Endothelial cell of umbilical vein (primary cell): ENCODE measurements at regions not wholly inside any gene's neighbourhood (a gene's known extent, or its start where the extent isn't known, plus 50 kb on each side); places are given as distances from the start of the nearest gene placed in this dataset.

Source experiments
- BruUV-seq: library from RNA; stranded (reverse); fragments of 400-500 nt; replicated peaks from 2 replicates; lab custom pipeline; 2021; lab: Mats Ljungman, UMichigan
- CTCF ChIA-PET: fragments of 300-600, 350-600 bp; sonication (Branson Sonifier 250); formaldehyde crosslinking; loops from one replicate; lab custom pipeline; 2021; ENCODE audit warnings: antibody characterized with exemption, inconsistent platforms; lab: Charles Lee
- POLR2A ChIA-PET: fragments of 300-600, 350-600 bp; sonication (Branson Sonifier 250); formaldehyde crosslinking; loops from one replicate; lab custom pipeline; 2021; ENCODE audit warnings: antibody characterized with exemption, inconsistent platforms; lab: Charles Lee
- DNase-seq: peaks from one replicate; pipeline ENCODE4 v3.0.0-alpha.2; 2011; ENCODE audit warnings: low read depth, low spot score
- FAIRE-seq: peaks from 2 replicates; lab custom pipeline; 2011; peaks lifted over from hg19 to GRCh38; lab: Jason Lieb, UNC
- H2AFZ ChIP-seq: 2 replicates; pipeline ENCODE4 v1.6.0; 2012; ENCODE audit warnings: low read depth, low read length, control low read depth, inconsistent platforms
- H3K27ac ChIP-seq: 2 replicates; pipeline ENCODE4 v1.5.1; 2011; ENCODE audit warnings: low read depth, mild to moderate bottlenecking, control low read depth, low read length, moderate library complexity; ENCODE audit not compliant: insufficient read depth
- H3K27me3 ChIP-seq, 2 experiments: 2 replicates each; pipeline versions ENCODE4 v1.6.0 to v1.6.1; 2011; ENCODE audit warnings: low read length in 2 of 2, mixed read lengths in 1 of 2; ENCODE audit not compliant: control insufficient read depth in 2 of 2, insufficient read depth in 2 of 2
- H3K36me3 ChIP-seq, 2 experiments: 2 replicates in 1 of 2; 3 replicates in 1 of 2; pipeline ENCODE4 v1.5.1; 2011; ENCODE audit warnings: low read length in 2 of 2, mild to moderate bottlenecking in 1 of 2, moderate library complexity in 1 of 2; ENCODE audit not compliant: control insufficient read depth in 2 of 2, insufficient read depth in 2 of 2; ENCODE audit errors: extremely low read depth in 1 of 2
- H3K4me1 ChIP-seq: 3 replicates; pipeline ENCODE4 v1.5.1; 2011; ENCODE audit warnings: mild to moderate bottlenecking, low read length; ENCODE audit not compliant: control insufficient read depth, insufficient read depth; ENCODE audit errors: extremely low read depth
- H3K4me2 ChIP-seq: 2 replicates; pipeline ENCODE4 v1.6.1; 2011; ENCODE audit warnings: low read length, control low read depth, mixed read lengths; ENCODE audit not compliant: insufficient read depth
- H3K4me3 ChIP-seq, 3 experiments: fragments of 200-600 bp in 1 of 3; sonication (generic), shearing (Covaris generic) in 1 of 3; replicated peaks in 1 of 3; 2 replicates each; pipeline ENCODE4 v1.5.1; 2011 to 2016; ENCODE audit warnings: control low read depth in 3 of 3, low read length in 3 of 3, mild to moderate bottlenecking in 2 of 3, inconsistent platforms in 1 of 3, low read depth in 1 of 3, moderate library complexity in 1 of 3; ENCODE audit not compliant: insufficient read depth in 1 of 3
- H3K79me2 ChIP-seq: 2 replicates; pipeline ENCODE4 v1.6.0; 2012; ENCODE audit warnings: low read length, inconsistent platforms; ENCODE audit not compliant: control insufficient read depth, insufficient read depth
- H3K9ac ChIP-seq: replicated peaks from 2 replicates; pipeline ENCODE3; 2011; ENCODE audit warnings: low read length, control low read depth; ENCODE audit not compliant: insufficient read depth; ENCODE audit errors: extremely low read depth
- H3K9me1 ChIP-seq: replicated peaks from 3 replicates; pipeline ENCODE4 v1.6.0; 2011; ENCODE audit warnings: mild to moderate bottlenecking, low read length; ENCODE audit not compliant: control insufficient read depth, insufficient read depth; ENCODE audit errors: extremely low read depth
- H3K9me3 ChIP-seq: replicated peaks from 2 replicates; pipeline ENCODE4 v1.5.1; 2012; ENCODE audit warnings: low read length, inconsistent platforms; ENCODE audit not compliant: control insufficient read depth, insufficient read depth
- H4K20me1 ChIP-seq: replicated peaks from 2 replicates; pipeline ENCODE3; 2011; ENCODE audit warnings: mild to moderate bottlenecking, low read length; ENCODE audit not compliant: control insufficient read depth, insufficient read depth; ENCODE audit errors: extremely low read depth
- CTCF ChIP-seq, 2 donors: IDR thresholded peaks; 1 replicate in 1 of 2; 2 replicates in 1 of 2; pipeline ENCODE4 v1.5.1; 2011; ENCODE audit warnings: low read length in 2 of 2, mild to moderate bottlenecking in 2 of 2, moderate library complexity in 2 of 2, control low read depth in 1 of 2, inconsistent platforms in 1 of 2, low read depth in 1 of 2; ENCODE audit not compliant: insufficient read depth in 1 of 2; ENCODE audit errors: extremely low read depth in 1 of 2
- EZH2 ChIP-seq: IDR thresholded peaks from 2 replicates; pipeline ENCODE4 v1.6.1; 2012; ENCODE audit warnings: borderline replicate concordance, low read depth, mild to moderate bottlenecking, moderate library complexity, low read length, inconsistent platforms; ENCODE audit not compliant: severe bottlenecking
- FOS ChIP-seq: IDR thresholded peaks from 2 replicates; pipeline ENCODE4 v1.6.1; 2011; ENCODE audit warnings: mild to moderate bottlenecking, low read length, moderate library complexity, borderline replicate concordance; ENCODE audit not compliant: insufficient read depth
- GATA2 ChIP-seq: IDR thresholded peaks from 2 replicates; pipeline ENCODE4 v1.7.0; 2011; ENCODE audit warnings: low read depth, mild to moderate bottlenecking, moderate library complexity, mixed read lengths, low read length; ENCODE audit not compliant: insufficient read length, insufficient read depth
- JUN ChIP-seq: IDR thresholded peaks from 2 replicates; pipeline ENCODE4 v1.6.1; 2011; ENCODE audit warnings: borderline replicate concordance, low read depth; ENCODE audit not compliant: insufficient read length, insufficient read depth
- MYC ChIP-seq: IDR thresholded peaks from one replicate; pipeline ENCODE4 v1.6.1; 2011; ENCODE audit warnings: mild to moderate bottlenecking, low read depth, low read length
- POLR2A ChIP-seq: IDR thresholded peaks from 2 replicates; pipeline ENCODE4 v1.6.1; 2012; ENCODE audit warnings: low read depth, mild to moderate bottlenecking, control low read depth, low read length
- POLR2AphosphoS5 ChIP-seq: IDR thresholded peaks from 2 replicates; pipeline ENCODE4 v1.6.1; 2012; ENCODE audit warnings: low read depth, mild to moderate bottlenecking, control low read depth, low read length, moderate library complexity; ENCODE audit not compliant: insufficient read depth
- dilution Hi-C: fragments of 300-500 bp; cut with MboI; formaldehyde crosslinking; loops from one replicate; pipeline ENCODE4 v1.15.0; 2019; ENCODE audit warnings: low sequenced_read_pairs; ENCODE audit not compliant: extremely low pct_ligation_motif_present
- intact Hi-C: fragments of 100-400 bp; cut with micrococcal nuclease; formaldehyde crosslinking; loops from one replicate; pipeline ENCODE4 v1.10.0; 2022
- TF ChIP-seq, protein P1 (sequence below): IDR thresholded peaks from 2 replicates; pipeline ENCODE4 v1.6.1; 2011; ENCODE audit not compliant: insufficient read depth, insufficient read length

- no peaks in the 10 kb centered on the region for H3K27me3 ChIP-seq
- no peak overlapping the region for H3K9ac ChIP-seq
- intact Hi-C loops, result no loop called here
- ChIA-PET POLR2A (no interaction called here), CTCF (interaction anchor here (0.8 to 2.1 kb wide), 2 partner anchors 32 to 33 kb away, joined by 3 to 12 read pairs; no protein-coding TSS in a partner anchor)
- BruUV-seq, result no TSS peak
- no peak overlapping the region for H3K4me3 ChIP-seq
- dilution Hi-C loops, result no loop called here
- H3K4me2 ChIP-seq, result no peak overlapping the region
- no peaks in the 10 kb centered on the region for H4K20me1 ChIP-seq
- H2AFZ ChIP-seq, result no peak overlapping the region
- H3K79me2 ChIP-seq, result no peaks in the 10 kb centered on the region
- no peaks in the 10 kb centered on the region for H3K36me3 ChIP-seq
- no peaks in the 10 kb centered on the region for H3K4me1 ChIP-seq
- H3K9me1 ChIP-seq, result no peaks in the 10 kb centered on the region
- H3K27ac ChIP-seq, result no peak overlapping the region
- no peaks in the 10 kb centered on the region for H3K9me3 ChIP-seq
- FAIRE-seq (no peak), DNase-seq (no peak)
- TF ChIP-seq POLR2A (no peak), MYC (no peak), FOS (no peak), EZH2 (no peak), CTCF (IDR thresholded peaks at IDR 0.05; ENCODE audit: extremely low read depth in 1 of 2, insufficient read depth in 1 of 2, low read depth in 1 of 2, low read length in 2 of 2) (no peak), GATA2 (no peak), JUN (no peak), POLR2AphosphoS5 (no peak)
- TF ChIP-seq, protein P1, sequence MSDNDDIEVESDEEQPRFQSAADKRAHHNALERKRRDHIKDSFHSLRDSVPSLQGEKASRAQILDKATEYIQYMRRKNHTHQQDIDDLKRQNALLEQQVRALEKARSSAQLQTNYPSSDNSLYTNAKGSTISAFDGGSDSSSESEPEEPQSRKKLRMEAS, result no peak
Observed at GRCh38 chr5:72644296-72644695, 137.1 kb upstream of the ZNF366 start.
